ENCODE measurements at regions not wholly inside any gene's neighbourhood (a gene's known extent, or its start where the extent isn't known, plus 50 kb on each side); places are given as distances from the start of the nearest gene placed in this dataset.

GRCh38 chr4:11783588-11783987, 354.9 kb upstream of the HS3ST1 start:
- H3K4me3 ChIP-seq (ENCODE audit: low read depth, low read length) = no peak overlapping the region
- no peak for DNase-seq (ENCODE audit: low read depth)
- TF ChIP-seq CTCF (IDR thresholded peaks at IDR 0.05; ENCODE audit: low read depth, low read length, missing control alignments) = no peak

DNA sequence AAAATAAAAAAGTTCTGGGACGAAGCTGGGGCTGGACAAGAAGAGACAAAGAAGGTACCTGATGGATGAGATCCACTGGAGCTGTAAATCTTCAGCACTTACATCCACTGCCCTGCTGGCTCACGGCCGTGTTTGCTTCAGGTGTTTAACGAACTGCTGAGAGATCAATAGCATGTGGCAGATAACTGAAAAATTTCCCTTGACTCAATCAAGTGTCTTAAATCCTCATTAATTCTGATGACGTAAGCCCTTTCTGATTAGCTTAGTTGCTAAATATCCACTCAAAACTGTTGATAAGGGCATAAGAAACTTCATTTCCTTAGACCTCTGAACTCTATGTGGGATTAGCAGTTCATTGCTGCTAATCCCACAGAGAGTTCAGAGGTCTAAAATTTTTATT, 354.2 kb upstream of the HS3ST1 start:
- no peak for TF ChIP-seq CTCF (IDR thresholded peaks at IDR 0.05; ENCODE audit: low read depth, low read length, missing control alignments)
- DNase-seq (ENCODE audit: low read depth) = no peak
- H3K4me3 ChIP-seq (ENCODE audit: low read depth, low read length) = no peak overlapping the region

DNA sequence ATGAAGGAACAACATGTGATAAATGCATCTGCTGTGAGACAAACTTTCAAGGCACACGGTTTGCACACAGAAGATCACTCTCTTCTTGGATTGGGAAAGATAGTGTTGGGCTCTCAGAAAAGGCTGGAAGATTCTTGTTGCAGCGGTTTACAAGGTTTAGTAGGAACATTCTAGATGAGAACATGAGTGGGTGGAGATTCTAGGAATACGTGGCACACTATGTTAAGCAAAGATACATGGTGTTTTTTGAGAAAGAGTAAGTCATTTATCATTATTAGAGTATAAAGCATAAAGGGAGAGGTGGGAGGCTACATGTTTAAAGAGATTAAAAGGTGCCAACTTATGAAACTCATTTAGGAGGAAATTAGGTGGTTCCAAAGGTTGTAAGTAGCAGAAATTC, 348.8 kb upstream of the HS3ST1 start:
- no peak for DNase-seq (ENCODE audit: low read depth)
- TF ChIP-seq CTCF (IDR thresholded peaks at IDR 0.05; ENCODE audit: low read depth, low read length, missing control alignments) = no peak
- no peak overlapping the region for H3K4me3 ChIP-seq (ENCODE audit: low read depth, low read length)

- TF ChIP-seq CTCF (IDR thresholded peaks at IDR 0.05; ENCODE audit: low read depth, low read length, missing control alignments) = no peak
- no peak overlapping the region for H3K4me3 ChIP-seq (ENCODE audit: low read depth, low read length)
- no peak for DNase-seq (ENCODE audit: low read depth)
Measured at GRCh38 chr4:11774346-11774745, 345.7 kb upstream of the HS3ST1 start.

- no peak overlapping the region for H3K4me3 ChIP-seq (ENCODE audit: low read depth, low read length)
- no peak for DNase-seq (ENCODE audit: low read depth)
- TF ChIP-seq CTCF (IDR thresholded peaks at IDR 0.05; ENCODE audit: low read depth, low read length, missing control alignments) = no peak
Measured at GRCh38 chr4:11773798-11774197, 345.1 kb upstream of the HS3ST1 start.

GRCh38 chr4:11769434-11769833, 340.7 kb upstream of the HS3ST1 start:
- H3K4me3 ChIP-seq (ENCODE audit: low read depth, low read length) = no peak overlapping the region
- no peak for DNase-seq (ENCODE audit: low read depth)
- TF ChIP-seq CTCF (IDR thresholded peaks at IDR 0.05; ENCODE audit: low read depth, low read length, missing control alignments) = no peak

GRCh38 chr4:11768251-11768972, 339.7 kb upstream of the HS3ST1 start:
- no peak for DNase-seq (ENCODE audit: low read depth)
- no peak overlapping the region for H3K4me3 ChIP-seq (ENCODE audit: low read depth, low read length)
- TF ChIP-seq CTCF (IDR thresholded peaks at IDR 0.05; ENCODE audit: low read depth, low read length, missing control alignments) = no peak

Data from GM12864 (cell line).